Erythroblast (primary cell): ENCODE measurements at regions not wholly inside any gene's neighbourhood (a gene's known extent, or its start where the extent isn't known, plus 50 kb on each side); places are given as distances from the start of the nearest gene placed in this dataset.

Experiments
- GATA1 ChIP-seq: IDR thresholded peaks from 2 replicates; pipeline ENCODE4 v1.6.1; 2011; ENCODE audit warnings: low read depth, mild to moderate bottlenecking, control low read depth, low read length, moderate library complexity
- POLR2A ChIP-seq: IDR thresholded peaks from 2 replicates; pipeline ENCODE4 v1.6.1; 2011; ENCODE audit warnings: mild to moderate bottlenecking, low read length

DNA sequence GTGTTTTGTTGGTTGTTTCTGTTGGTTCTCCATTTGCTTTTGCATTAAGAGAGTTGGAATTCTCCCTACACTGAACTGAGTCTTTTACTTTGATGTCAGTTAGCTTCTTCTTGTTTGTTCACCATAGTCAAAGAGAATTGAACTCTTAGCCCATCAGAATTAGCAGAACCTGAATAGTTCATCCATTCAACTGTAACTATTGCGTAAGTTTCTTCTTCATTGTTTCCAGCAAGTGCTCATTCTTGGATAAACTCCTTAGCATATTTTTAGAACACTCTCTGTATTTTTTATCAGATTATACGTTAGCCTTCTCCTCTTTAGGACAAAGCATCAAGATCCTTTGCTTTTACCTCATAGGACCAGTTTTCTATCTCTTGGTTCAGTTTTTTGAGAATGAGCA is 128.4 kb upstream of the RAB11FIP2 start:
- no peak for TF ChIP-seq POLR2A
- TF ChIP-seq GATA1, result no peak
